Activated gamma-delta T cell treated with anti-CD3 and anti-CD28 coated beads, Interleukin-2, amount 50 U/mL, for 16 hours (primary cell): ENCODE measurements at regions not wholly inside any gene's neighbourhood (a gene's known extent, or its start where the extent isn't known, plus 50 kb on each side); places are given as distances from the start of the nearest gene placed in this dataset.
"Not testable (repeated sequence)": the region's sequence is repeated elsewhere in the genome, so short reads cannot be mapped to it uniquely, and the experiment has no call there.

Experiments used
- DNase-seq: peaks from one replicate; pipeline ENCODE4 v3.0.0-alpha.2; 2020; ENCODE audit warnings: low read depth

- no peak for DNase-seq
Observed at GRCh38 chr1:234958066-234958705, 170.5 kb downstream of the TOMM20 start.

- DNase-seq, result no peak
Observed at GRCh38 chr1:234957330-234958065, 171.1 kb downstream of the TOMM20 start.

GRCh38 chr1:234956821-234957329, 171.8 kb downstream of the TOMM20 start:
- no peak for DNase-seq

- DNase-seq, result no peak
Observed at GRCh38 chr1:234955107-234955731, 173.4 kb downstream of the TOMM20 start.

- no peak for DNase-seq
Observed at GRCh38 chr1:234954613-234955012, 174.0 kb downstream of the TOMM20 start.

GRCh38 chr1:234953655-234954405, 174.8 kb downstream of the TOMM20 start:
- no peak for DNase-seq

DNA sequence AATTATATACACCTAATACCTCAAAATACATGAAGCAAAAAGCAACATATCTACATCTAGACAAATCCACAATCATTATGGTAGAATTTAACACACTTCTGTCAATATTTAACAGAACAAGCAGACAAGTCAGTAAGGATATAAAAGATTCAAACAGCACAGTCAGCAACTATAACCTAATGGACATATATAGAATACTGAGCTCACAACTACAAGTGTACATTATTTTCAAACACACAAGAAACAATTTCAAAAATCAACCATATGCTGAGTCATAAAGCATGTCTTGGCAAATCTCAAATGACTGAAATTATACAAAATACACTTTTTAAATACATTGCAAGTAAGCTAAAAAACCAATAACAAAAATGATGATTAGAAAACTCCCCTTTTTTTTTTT, 178.0 kb downstream of the TOMM20 start:
- DNase-seq, result no peak

GRCh38 chr1:234949528-234949927, 179.1 kb downstream of the TOMM20 start:
- DNase-seq, result not testable (repeated sequence)

GRCh38 chr1:234944439-234945344, 183.9 kb downstream of the TOMM20 start:
- no peak for DNase-seq

GRCh38 chr1:234943836-234944402, 184.7 kb downstream of the TOMM20 start:
- DNase-seq, result no peak

DNA sequence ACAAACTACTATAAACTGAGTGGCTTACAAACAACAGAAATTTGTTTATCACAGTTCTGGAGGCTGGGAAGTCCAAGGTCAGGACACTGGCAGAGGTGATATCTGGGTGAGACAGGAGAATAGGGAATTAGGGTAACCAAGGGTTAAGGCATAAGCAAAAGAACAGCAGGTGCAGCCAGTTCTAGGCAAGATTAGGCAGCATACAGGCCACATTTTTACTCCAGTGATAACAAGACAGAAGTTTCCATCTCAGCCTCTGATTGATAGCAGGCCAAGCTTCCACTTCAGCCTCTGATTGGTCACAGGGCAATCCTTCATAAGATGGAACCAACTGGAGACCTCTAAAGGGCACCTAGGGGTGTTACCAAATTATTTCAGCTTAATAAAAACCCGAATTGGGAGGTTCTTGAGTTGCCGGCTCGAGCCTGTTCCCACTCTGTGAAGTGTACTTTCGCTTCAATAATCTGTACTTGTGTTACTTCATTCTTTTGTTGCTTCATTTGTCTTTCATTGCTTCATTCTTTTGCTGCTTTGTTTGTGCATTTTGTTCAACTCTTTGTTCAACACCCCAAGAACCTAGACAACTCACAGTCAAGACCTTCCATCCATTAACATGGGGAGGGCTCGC, 185.6 kb downstream of the TOMM20 start:
- no peak for DNase-seq

GRCh38 chr1:234942012-234942332, 186.7 kb downstream of the TOMM20 start:
- no peak for DNase-seq

DNA sequence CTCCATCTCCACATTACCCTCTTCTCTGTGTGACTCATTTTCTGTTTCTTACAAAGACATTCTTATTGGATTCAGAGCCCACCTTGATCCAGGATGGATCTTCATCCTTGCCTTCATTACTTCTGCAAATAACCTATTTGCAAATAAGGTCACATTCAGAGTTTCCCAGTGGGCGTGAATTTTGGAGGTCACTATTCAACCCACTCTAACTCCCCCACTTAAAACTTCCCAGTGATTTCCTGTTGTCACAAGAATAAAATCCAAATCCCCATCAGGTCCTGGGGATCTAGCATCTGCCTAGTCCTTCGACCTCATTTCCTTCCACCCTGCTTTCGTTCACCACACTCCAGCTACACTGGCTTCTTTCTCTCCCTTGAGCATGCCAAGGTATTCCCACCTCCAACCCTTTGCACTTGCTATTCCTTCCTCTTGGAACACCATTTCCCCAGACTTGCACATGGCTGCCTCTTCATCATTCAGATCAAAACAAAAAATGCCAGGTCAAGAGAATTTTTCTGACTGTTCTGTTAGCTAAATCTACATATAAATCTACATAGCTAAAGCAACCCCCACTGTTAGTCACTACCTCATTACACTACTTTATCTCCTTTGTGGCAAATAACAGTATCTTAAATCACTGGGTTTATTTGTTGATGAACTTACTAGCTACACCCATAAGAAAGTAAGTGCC, 187.2 kb downstream of the TOMM20 start:
- DNase-seq, result no peak

- no peak for DNase-seq
Observed at GRCh38 chr1:234940841-234941240, 187.8 kb downstream of the TOMM20 start.

DNA sequence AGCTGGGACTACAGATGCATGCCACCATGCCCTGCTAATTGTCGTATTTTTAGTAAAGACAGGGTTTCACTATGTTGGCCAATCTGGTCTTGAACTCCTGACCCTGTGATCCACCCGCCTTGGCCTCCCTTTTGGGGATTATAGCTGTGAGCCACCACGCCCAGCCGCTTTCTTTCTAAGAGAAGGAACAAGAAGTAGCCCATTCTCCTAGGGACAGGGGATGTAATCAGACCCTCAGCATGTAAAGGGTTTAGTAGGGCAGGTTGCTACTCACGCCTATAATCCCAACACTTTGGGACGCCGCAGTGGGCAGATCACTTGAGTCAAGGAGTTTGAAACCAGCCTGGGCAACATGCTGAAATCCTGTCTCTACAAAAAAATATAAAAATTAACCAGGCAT, 189.7 kb downstream of the TOMM20 start:
- DNase-seq, result no peak

DNA sequence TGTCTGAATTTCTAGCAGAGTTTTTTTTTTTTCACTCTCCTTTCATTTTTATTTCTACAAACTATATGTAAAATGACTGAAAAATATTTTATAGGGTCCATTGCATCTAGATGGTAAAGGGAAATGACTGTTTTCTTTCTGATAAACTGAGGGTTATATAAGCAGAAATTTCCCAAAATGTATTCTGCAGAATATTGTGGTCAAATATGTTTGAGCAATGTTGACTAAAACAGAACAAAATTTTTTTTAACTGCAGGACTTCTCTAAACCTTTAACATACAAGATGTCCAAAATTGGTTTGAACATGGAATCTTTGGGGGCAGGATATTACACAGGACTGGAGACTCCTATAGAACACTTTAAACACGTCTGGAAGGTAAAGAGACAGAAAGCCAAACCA, 190.5 kb downstream of the TOMM20 start:
- no peak for DNase-seq

DNA sequence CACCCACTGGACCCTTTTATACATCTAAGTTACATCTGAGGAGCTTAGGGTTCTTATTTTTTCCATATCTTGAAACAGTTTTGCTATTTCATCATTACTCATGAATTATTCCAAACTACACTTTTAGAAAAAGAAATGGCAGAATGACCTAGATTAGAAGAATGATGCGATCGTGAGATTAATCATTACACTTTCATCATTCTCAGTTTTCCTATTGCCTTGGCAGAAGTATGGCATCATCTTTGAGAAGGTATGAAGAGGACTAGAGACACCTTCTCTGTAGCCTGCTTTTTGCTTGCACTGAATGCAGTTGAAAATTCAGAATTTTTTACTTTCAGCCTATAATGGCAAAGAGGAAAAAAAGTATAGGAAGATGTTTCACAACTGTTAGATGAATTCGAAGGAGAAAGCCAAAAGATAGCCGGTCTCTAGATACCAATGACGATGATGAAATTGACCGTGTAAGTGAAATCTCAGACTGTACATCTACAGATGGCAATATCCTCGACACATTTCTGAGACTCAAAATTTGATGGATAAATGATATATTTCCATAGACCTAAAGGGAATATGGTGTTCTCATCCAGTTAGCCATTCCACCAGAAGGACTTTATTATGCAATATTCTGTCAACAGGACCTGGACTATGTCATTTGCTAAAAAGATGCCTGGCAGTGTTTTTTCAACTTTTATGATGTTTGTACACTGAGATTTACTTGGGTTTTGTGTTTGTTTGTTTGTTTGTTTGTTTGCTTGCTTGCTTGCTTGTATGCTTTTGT, 191.8 kb downstream of the TOMM20 start:
- no peak for DNase-seq

DNA sequence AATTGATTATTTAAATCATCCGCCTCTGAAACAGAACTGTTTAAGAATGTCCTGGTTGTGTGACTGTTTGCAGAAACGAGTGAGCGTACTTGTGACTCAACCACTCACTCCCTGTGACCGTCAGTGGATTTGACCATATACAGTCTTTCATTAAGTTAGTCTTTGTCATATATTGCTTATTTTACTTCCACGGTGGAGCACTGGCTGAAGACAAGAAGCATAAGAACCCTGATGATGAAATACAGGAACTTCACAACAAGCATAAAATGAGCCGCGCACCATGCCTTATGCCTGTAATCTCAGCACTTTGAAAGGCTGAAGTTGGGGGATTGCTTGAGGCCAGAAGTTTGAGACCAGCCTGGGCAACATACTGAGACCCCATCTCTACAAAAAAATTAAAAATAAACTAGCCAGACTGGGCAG, 194.0 kb downstream of the TOMM20 start:
- DNase-seq, result no peak

GRCh38 chr1:234933475-234933874, 195.2 kb downstream of the TOMM20 start:
- DNase-seq, result no peak
